GM18951 (cell line): ENCODE measurements at regions not wholly inside any gene's neighbourhood (a gene's known extent, or its start where the extent isn't known, plus 50 kb on each side); places are given as distances from the start of the nearest gene placed in this dataset.

ENCODE experiments used
- POLR2A ChIP-seq: IDR thresholded peaks from 4 replicates; pipeline ENCODE4 v1.6.1; 2011; ENCODE audit warnings: mild to moderate bottlenecking; ENCODE audit not compliant: insufficient read length, insufficient read depth; ENCODE audit errors: extremely low read depth
- in situ Hi-C: fragments of 300-500 bp; cut with MboI; formaldehyde crosslinking; loops from one replicate; pipeline ENCODE4 v1.12.0; 2022; ENCODE audit warnings: low sequenced_read_pairs, mixed read lengths, inconsistent platforms; ENCODE audit not compliant: unreplicated experiment

GRCh38 chr5:118208031-118208453, 780.3 kb downstream of the DTWD2 start:
- no peak for TF ChIP-seq POLR2A
- in situ Hi-C loops: no loop called here

DNA sequence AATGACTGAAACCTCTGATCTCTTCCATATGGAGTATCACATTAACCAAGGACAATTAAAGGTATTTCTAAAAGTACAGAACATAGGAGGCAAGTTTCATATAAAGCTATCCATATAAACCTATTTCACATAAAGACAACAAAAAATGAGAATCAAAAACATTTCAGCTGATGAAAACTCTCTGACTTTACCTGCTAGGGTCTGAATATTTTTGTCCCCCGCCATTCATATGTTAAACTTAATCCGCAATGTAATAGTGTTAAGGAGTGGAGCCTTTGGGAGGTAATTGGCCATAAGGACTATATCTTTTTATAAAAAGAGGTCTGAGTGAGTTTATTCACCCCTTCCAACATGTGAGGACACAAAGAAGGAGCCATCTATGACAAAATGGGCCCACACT, 788.5 kb downstream of the DTWD2 start:
- TF ChIP-seq POLR2A: no peak
- in situ Hi-C loops: no loop called here

DNA sequence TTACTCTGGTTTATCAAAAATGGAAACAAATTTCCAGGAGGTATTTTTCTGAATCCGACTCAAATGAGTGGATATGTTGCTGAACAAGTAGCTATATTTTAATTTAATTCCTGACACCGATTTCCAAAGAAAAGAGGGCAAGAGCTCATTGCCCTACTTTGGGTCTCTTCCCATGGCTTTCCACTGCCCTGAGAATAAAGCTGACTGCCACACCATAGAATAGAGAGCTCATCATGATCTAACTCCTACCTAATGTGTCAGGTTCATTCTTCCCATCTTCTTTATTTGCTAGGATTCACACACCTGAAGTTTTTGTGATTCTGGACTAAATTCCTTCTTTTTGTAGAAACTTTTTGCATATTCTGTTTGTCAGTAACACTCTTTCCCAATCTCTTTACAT, 792.1 kb downstream of the DTWD2 start:
- TF ChIP-seq POLR2A: no peak
- in situ Hi-C loops: no loop called here

GRCh38 chr5:118195211-118195610, 793.1 kb downstream of the DTWD2 start:
- TF ChIP-seq POLR2A: no peak
- in situ Hi-C loops: no loop called here

DNA sequence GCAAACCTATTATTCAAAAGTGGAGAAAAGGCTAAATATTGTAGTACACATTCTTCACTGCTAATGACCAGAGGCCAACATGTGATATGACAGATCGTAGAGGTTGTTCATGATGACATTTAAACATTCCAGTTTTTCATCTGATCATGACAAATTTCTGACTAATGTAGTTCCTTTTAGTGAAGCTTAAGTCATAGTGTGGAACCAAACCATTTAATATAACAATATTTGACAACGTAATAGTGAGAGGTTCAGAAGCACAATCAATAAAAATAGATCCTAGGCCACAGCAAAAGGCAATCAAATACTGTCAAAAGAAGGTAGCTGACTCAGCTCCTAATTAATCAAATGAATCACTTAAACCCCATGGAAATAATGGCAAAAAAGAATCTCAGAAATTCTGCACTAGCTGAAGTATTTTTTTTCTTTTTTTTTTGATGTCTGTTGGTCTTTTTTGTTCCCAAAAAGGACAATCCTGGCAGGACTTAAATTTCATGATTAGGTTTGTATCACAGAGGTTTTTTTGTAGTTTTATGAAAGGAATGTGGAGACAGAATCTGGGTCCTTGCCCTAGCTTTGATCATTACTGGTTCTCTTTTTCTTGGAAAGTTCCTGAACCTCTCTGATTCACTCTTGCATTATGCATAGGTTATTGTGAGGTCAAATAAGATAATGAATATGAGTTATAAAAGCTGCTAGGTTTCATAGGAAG, 795.0 kb downstream of the DTWD2 start:
- no peak for TF ChIP-seq POLR2A
- in situ Hi-C loops: no loop called here

GRCh38 chr5:118185018-118185417, 803.3 kb downstream of the DTWD2 start:
- in situ Hi-C loops: no loop called here
- no peak for TF ChIP-seq POLR2A

GRCh38 chr5:118176146-118176545, 812.2 kb downstream of the DTWD2 start:
- TF ChIP-seq POLR2A: no peak
- in situ Hi-C loops: no loop called here

GRCh38 chr5:118174671-118175070, 813.7 kb downstream of the DTWD2 start:
- in situ Hi-C loops: no loop called here
- no peak for TF ChIP-seq POLR2A

DNA sequence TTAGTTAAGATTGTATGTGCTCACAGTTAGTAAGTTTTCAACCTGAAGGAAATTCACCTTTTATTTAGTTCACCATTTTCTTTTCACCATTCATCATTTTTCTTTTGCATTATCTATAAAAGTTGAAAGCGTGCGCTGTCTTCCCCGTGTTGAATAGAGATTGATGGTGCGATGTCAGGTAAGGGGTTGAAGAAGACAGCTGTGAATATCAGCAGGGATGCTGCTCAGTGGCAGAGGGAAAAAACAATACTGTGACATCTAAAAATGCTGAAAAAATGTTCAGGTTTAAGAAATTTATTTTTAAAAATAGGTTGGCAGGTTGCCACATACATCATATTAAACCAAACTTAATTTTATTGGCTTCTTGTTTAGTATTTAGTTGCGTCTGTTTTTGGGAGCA, 815.0 kb downstream of the DTWD2 start:
- TF ChIP-seq POLR2A: no peak
- in situ Hi-C loops: no loop called here

DNA sequence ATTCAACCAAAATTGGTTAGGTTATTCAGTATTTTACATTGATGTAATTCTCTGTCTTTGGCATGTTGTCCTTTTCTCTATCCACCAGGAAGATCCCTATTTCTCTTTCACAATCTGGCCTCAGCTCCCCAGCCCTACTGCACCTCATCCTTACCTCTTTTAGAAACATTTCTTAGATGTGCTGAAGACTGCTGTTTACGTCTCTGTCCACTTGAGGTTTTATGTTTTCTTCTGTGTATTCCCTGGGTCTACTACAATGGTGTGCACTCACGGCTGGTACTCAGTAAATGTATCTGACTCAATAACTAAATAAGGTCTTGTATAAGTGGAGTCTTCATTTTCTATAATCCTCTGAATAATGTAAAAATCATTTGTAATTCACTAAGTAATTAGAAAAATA, 822.7 kb downstream of the DTWD2 start:
- no peak for TF ChIP-seq POLR2A
- in situ Hi-C loops: no loop called here

DNA sequence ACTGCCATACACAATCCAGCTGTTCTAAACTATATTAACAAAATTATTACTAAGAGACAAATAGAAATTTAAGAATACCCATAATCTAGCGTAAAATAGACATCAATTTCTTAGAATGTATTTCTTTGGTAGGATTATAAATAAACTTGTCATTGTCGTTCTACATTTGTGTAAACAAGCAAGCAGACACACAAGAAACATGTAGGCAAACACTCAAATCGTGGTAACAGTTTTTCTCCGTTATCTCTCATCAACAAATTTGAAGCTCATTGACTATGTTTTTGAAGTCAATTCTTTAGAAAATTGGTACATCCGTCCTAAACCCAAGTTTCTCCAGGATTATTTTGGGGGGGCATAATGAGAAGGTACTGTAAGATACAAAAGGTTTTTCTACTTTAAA, 832.2 kb downstream of the DTWD2 start:
- no peak for TF ChIP-seq POLR2A
- in situ Hi-C loops: no loop called here

DNA sequence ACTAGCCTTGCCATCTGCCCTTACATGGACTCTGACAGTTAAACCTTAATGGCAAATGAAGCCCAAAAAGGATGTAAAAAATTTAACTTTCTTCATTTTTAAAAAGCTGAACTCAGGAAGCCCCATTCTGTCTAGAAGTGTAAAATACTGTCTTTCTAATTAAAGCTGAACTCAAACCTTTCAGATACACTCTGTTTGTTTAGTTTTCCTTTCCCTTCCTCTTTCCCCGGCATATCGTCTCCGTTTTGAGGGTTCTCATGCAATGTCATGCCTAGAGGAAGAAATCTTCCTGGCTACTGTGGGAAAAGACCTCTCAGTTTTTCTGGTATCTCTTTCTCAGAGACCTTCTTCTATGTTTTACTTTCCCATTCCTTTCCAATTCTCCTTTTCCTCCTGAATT, 841.5 kb downstream of the DTWD2 start:
- in situ Hi-C loops: no loop called here
- no peak for TF ChIP-seq POLR2A

DNA sequence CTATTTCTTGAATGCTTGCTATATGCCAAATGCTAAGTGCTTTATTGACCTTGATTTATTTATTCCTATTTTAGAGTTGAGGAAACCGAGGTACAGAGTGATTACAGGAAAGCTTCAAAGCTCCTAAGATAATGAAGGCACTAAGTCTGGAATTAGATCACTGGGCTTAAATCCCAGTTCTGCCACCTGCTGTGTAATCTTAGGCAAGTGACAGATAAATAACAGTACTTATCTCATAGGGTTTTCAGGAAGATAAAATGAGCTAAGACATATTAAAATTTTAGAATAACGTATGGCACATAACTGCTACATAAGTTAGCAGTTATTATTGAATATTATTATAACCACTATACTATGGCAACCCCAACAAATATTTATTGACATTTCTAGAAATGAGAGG, 843.8 kb downstream of the DTWD2 start:
- no peak for TF ChIP-seq POLR2A
- in situ Hi-C loops: no loop called here

GRCh38 chr5:118139361-118139760, 849.0 kb downstream of the DTWD2 start:
- in situ Hi-C loops: no loop called here
- no peak for TF ChIP-seq POLR2A

GRCh38 chr5:118126159-118126558, 862.2 kb downstream of the DTWD2 start:
- in situ Hi-C loops: no loop called here

More at GRCh38 chr5:118126159-118126558, 862.2 kb downstream of the DTWD2 start:
- no peak for TF ChIP-seq POLR2A
